HG02571 (cell line): ENCODE measurements at regions not wholly inside any gene's neighbourhood (a gene's known extent, or its start where the extent isn't known, plus 50 kb on each side); places are given as distances from the start of the nearest gene placed in this dataset.
"Not testable (repeated sequence)": the region's sequence is repeated elsewhere in the genome, so short reads cannot be mapped to it uniquely, and the experiment has no call there.

ENCODE experiments used
- ATAC-seq: cut with Tn5 transposase; IDR thresholded peaks from one replicate; pipeline ENCODE4 v1.9.1; 2021; ENCODE audit warnings: mild to moderate bottlenecking, moderate library complexity; ENCODE audit not compliant: unreplicated experiment

DNA sequence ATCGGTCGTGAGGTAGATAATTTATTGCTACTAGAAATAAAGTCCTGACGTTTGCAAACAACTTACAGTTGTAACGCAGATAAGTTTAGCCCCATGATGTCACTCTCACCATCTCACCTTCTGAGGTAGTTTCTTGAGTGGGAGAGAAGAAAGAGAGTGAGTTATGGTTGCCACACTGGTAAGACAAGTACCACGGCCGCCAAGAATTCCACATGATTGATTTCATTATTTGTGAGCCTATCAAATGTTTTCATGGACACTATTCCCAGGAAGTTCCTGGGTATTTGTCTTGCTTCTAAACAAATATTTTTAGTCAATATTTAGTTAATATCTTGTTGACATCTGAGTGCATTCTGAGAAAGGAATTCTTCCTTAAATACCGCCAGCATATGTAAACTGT lies 339.4 kb upstream of the KIAA1217 start:
- ATAC-seq, result no peak

DNA sequence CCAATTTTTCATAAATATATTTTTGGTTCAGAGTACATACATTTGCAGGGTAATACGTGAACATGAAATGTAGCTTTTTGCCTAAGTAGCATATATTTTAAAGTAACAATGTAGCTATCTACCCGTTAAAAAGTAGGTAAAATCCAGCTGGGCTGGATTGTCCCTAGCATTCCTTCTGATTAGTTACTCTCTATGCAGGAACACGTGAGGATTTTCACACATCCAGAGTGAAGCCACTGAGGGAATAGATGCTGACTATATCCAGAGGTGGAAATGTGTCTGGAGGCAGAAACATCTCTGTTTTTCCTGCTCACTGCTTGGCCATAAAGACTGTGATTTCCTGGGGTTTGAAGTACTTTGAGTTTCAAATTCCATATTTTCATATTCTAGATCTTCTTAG lies 338.9 kb upstream of the KIAA1217 start:
- no peak for ATAC-seq

DNA sequence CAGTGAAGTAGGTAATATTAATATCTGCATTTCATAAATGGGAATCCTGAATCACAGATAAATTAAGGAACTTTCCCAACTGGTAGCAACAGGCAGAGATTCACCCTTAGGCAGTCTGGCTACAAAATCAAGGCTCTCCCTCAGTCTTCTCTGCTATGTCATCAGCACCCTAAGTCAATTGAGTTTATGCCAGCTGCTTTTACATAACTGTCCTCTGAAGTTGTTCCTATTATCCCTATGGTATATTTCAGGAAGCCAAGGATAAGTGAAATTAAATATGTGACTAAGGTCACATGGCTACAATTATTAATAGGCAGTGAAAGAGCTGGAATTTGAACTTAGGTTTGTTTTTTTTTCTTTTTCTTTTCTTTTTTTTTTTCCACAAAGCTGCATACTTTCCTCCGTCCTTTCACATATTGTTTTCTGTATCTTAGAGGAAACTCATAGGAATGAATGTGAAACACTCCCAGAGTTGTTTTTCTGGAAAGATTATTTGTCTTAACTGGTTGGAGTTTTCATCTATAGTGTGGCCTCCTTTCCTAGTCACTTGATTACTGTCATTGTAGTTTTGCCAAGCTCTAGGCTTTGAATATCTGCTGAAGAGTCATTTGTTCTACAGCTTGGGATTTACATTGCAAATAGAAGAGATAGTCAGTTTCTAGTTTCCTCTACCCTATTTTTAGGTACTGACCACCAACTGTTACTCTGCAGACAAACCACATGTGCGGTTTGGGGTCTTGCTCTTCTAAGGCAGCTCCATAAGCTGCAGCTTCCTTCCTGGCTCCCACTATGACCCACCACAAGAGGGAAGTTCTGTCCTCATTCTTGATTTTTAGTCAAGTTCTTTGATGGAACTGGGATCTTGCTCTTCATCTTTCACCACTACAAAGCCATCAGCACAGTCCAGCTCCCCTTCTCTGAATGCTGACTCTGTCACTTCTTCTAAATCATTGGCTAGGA lies 338.0 kb upstream of the KIAA1217 start:
- ATAC-seq, result no peak

DNA sequence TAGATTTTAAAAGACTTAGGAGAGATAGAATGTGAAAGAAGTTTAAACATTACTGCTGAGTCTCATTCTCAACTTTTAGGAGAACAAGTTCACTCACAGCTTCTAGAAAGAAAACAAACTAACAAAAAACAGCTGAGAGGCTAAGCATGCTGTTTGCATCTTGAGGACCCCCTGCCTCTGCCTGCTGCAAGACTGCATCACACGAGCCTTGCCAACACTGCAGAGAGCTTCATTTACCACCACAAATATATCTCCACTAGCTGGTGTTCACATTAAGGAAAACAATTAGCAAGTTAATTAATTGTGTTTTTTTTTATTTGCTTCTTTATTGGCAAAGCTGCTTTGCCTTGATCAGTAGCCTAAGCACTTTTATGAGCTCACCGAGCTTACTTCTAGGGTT lies 336.6 kb upstream of the KIAA1217 start:
- ATAC-seq, result no peak

DNA sequence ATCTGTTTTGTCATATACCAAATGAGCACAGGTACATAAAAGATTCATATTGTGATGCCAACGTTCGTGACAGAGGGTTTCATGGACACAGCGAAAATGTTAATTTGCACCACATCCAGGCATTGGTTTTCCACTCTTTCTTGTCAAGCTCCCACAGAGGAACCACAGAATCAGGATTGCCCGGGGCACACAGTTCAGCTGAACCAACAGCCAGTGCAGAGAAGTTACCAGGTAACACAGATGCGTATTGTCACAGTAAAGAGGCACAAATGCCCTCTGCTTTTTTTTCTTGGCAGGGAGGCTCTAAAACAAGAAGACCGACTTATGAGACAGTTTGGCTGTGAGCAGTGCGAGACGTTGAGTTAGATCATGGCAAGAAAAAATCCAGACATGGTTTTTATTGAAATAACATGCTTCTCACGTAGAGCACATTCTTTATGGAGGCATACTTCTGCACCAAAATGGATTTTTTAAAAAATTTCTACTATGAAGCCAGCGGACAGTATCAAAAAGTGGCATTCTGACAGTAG lies 331.1 kb upstream of the KIAA1217 start:
- no peak for ATAC-seq

DNA sequence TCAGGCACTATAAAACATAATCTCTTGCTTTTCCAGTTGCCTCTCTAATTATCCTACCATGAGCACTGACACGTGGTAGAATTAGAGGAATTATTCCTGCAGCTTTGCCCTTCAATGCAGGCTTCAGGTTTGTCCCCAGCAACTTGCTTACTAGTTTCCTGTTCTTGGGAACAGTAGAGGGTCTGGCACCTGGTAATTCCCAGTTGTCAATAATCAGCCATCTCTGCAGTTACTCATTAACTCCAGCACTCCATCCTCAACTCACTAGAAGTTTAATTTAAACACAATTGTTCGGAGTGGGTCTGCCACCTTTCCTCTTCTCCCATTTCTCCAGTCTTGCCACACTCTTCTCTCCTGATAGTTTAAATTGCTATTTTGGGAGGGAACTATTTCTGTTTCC lies 324.3 kb upstream of the KIAA1217 start:
- no peak for ATAC-seq

DNA sequence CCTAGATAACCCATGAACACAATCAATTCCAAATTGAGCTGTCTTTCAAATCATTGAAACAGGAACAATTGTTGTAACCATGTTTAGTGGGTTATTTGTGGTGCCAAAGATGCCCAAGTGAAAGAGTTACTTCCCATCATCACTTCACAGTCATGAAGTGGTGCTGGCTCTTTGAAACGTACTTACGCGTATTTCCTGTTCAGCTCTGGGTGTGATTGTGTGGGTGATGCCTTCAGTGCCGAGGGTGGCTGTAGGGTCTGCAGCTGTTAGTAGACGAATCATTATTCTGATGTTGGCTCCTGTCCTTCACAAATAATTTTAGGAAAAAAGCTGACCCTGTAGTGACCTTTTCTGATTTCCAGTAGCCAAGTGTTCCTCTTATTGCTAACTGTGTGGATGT lies 323.1 kb upstream of the KIAA1217 start:
- no peak for ATAC-seq

DNA sequence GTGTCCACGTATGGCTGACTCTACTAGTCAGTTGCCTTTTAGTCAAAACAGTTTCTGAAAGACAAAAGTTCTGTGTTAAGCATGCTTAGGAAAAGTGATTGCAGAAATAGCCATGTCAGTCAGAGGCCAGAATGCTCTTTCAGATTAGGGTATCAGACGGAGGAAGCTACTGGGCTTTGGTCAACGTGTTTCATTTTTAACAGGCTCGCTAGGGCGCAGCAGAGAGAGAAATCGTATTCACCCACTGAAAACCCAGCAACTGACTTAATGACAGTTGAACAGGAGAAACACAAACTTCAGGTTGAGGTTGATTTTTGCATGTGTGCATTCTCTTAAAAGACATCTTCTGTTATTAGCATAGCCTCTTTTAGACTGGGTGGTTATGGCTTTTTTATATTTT lies 322.6 kb upstream of the KIAA1217 start:
- ATAC-seq, result no peak

DNA sequence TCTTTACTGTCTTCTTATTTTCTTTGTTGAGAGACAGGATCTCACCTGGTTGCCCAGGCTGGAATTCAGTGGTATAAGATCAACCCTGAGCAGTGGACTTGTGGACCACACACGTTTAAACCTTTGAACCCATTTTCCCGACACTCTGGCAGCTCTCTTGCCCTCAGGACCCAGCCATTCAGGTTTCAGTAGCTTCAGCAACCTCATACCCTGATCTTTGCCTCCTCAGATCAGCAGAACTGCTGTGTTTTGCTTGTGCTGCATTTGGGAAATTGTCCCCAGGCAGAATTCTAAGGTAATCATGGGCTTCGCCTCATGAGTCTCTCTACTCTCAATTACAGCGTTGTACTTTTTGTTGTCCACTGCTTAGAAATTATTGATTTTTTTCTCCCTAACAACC lies 317.6 kb upstream of the KIAA1217 start:
- no peak for ATAC-seq

DNA sequence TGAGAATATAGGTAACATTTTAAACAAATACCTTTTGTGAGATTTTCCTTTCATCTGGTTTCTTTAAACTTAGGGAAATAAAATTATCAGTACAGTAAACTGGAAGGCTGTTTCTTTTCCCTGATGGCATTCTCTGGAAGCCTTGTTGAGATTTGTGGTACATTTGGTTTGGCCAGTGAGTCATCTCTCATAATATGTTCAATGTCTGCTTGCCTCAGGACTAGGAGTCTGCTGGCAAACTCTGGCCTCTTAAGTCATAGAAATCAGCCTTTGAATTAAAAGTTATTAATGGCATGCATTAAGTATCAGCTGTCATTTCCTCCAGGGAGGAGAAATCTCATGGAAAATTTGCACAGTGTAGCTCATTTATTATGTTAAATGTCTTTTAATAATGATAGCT lies 316.6 kb upstream of the KIAA1217 start:
- ATAC-seq, result no peak

DNA sequence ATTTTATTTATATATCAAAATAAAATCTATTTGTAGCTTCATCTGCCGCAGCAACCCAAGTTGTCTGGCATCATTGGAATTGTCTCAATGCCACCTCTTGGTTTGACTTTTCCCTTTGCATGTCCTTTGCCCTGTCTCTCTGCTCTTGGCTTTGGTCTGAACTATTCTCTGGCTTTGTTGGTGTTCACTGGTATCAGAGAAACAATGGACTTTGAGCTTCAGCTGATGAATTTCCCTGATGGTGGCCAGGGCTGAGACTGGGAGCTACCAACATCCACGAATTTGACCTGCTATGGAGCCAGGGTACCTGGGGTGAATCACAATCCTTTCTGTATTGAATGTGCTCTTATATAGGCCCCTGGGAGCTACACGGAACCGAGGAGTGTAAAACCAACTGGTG lies 311.7 kb upstream of the KIAA1217 start:
- no peak for ATAC-seq

DNA sequence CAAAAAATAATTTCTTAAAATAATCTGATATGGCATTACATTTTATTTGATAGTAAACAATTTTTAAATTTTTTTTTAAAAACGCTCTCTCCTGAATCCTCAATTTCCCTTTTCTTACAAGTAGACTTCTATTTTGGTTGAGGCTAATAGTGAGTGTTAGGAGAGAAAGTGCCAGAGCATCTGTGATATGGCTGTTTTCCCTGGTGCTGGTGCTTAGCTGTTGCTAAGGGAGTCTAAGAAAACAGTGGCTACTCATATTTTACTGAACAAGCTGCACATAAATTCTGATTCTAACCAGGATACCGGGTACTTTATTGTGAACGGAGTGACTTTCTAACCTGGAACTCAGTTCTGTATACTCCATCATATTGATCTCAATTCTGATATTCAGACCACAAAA lies 311.1 kb upstream of the KIAA1217 start:
- no peak for ATAC-seq

DNA sequence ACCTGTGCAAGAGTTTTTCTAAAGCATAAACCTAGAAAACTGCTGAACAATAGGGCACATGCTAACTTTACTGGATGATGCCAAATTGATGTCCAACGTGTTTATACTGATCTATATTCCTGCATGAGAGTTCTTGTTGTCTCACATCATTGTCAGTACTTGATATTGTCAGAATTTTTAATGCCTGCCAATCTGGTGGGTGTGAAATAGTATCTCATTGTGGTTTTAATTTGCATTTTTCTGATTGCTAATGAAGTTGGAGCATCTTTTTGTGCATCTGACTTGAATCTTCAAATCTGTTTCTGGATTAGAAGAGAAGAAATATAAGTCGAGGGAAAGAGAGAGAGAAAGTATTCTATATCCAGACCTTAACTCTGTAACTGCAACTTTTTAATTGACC lies 309.8 kb upstream of the KIAA1217 start:
- ATAC-seq, result no peak

DNA sequence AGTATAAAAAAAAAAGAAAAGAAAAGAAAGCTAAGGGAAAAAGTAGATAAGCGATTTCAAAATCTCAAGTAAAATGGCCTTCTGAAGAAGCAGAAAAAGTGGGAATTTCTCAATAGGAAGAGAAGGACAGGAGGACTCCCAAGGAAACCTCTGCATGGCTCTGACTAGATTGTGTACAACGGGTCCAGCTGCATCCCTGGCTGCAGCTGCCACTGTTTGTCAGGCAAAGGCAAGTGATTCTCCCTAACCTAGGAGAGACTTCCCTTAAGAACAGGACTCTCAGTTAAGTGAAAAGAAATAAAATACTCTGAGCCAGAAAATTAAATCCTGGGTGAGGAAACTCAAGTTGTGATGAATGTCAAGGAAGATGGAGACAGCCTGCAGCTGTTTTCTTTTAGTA lies 298.6 kb upstream of the KIAA1217 start:
- ATAC-seq, result no peak

DNA sequence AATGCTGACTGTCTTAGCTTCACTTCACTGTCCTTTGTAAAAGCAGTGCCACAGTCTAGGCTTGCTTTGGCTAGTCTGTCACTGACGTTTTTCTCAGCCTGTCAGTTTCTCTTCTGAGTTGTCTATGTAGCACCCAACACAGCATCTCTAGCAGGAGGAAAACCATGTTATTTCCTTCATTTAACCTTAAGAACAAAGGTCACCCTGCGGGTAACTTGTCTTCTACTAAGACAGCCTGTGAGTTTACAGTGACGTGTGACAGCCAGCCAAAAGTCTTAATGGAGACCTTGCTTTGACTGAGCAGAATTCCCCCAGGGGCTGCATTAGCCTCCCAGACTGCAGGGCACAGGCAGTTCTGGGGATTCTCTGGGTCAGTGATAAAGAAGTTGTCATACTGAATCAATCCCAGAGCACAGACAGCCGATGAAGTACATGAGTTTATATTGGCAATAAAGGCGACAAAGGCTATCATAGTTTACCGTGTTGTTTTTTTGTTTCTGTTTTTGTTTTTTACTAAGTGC lies 296.0 kb upstream of the KIAA1217 start:
- no peak for ATAC-seq

DNA sequence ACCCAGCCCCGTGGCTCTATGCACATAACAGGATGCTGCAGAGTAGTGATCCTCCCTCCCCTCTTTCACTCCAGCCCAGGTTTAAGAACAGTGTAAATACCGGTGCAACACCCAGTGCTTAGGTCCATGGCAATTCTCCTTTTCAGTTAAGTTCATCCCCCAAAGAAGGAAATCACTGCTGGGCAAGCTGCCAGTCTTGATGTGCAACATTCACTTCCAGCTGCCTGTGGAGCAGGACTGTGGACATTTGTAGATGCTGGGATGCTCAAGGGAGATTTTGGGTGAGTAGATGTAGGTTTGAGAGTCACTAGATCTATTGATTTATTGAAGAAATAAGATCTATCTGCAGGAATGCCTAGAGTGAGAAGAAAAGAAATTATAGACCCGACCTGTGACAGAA lies 294.3 kb upstream of the KIAA1217 start:
- no peak for ATAC-seq

DNA sequence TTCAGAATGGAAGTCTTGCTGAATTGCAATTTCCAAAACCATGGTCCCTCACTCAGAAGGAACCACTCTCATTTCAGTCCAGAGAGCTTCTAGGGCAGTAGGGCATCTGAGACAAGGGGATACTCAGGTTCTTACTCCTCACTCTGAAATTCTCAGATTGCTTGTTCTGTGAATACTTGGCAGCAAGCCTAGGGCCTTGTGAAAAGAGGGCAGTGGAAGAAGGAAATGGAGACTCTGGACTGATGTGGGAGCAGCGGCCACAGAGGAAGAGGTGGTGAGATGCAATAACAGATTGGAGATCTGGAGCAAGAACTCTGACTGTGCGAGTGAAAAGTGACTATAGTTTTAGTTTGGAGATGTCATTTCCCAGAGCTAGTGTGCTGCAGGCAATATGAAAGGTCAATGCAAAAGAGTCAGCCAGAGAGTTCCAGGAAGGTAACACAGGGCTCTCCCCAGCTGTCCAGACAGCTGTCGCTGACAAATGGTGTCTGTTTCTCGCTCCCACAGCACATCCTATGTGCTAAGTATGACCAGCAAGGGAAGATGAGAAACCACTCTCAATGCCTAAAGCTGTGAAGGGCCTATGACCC lies 291.6 kb upstream of the KIAA1217 start:
- ATAC-seq, result no peak

DNA sequence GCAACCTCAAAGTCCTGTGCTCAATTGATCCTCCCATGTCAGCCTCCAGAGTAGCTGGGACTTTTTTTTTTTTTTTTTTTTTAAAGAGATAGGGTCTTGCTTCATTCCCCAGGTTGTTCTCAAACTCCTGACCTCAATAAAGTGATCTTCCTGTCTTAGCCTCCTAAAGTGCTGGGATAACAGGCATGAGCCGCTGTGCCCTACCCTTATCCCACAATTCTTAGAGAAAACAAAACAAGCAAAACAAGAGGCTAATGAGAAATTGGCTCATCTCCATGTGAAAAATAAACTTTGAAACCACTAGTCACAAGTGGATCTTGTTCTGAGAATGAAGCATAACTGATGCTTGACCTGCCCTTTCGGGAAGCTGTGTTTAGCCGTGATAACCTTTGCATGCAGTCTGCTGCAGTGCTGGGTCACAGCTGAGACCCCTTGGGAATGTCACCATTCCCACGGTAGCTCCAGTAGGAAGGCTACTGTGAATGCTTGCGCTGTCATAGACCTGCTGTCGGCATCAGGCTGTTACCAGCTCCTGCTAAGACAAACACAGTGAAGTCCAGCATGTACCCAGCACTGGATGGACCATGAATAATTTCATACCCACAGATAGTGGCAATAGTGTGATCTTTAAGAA lies 290.7 kb upstream of the KIAA1217 start:
- ATAC-seq, result no peak

DNA sequence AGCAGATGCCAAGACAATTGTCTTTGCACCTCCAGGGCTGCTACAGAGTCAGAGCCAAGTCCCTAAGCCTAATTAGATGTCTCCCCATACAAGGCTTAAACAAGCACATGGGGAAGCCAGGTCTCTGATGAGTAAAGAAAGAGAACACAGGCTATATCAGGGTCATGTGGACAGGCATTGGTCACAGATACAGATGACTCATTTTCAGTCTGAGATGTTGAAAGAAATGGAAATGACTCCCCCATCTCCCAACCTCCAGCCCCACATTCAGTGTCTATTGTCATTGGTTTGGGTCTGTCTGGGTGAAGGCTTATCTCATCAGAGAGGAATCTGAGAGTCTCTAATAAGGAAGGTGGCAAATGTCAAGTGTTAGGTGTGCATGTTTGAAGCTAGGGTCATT lies 290.1 kb upstream of the KIAA1217 start:
- ATAC-seq, result no peak

DNA sequence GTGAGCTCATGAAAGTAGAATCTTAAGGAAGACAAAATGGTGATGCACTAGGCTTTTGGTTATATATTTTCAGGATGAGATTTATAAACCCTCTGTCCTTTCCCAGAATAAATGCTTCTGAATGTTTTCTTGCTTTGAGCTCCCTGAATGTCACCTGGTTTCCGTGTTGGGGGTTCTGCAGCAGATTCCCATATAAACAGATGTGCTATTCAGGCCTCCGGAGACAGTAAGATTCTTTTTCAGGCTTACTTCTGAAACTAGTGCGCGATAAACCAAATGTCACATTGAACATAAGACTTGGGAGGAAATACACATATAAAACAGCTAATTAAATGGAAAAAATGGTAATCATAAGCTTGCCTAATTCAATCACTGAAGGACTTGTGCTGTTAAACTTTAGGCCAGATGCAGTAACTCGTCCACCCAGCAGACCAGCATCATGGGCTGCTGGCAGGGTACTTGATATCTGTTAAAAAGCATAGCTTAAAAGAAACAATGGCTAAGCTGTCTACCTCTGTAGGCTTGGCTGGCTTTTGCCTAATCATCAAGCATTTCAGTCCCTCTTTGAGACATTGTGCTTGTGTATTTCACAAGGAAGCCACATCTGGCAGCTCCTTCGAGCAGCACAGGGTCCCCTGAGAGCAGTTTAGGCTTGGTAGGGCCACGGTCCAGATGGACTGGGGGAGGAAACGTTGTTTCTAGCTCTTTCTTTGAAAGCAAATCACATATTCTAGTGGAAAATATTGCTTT lies 281.2 kb upstream of the KIAA1217 start:
- no peak for ATAC-seq

DNA sequence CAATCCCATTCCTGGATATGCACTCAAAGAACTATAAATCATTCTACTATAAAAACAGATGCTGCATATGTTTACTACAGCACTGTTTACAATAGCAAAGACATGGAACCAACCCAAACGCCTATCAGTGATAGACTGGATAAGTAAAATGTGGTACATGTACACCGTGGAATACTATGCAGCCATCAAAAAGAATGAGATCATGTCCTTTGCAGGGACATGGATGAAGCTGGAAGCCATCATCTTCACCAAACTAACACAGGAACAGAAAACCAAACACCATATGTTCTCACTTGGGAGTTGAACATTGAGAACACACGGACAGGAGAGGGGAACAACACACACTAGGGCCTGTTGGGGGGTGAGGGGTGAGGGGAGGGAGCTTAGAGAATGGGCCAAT lies 274.9 kb upstream of the KIAA1217 start:
- ATAC-seq, result not testable (repeated sequence)
